OCI-LY1 (cell line): ENCODE measurements at regions not wholly inside any gene's neighbourhood (a gene's known extent, or its start where the extent isn't known, plus 50 kb on each side); places are given as distances from the start of the nearest gene placed in this dataset.

Experiments
- H2AFZ ChIP-seq: fragments of 200-600 bp; sonication (generic), shearing (Covaris generic); 2 replicates; pipeline ENCODE4 v1.6.0; 2014; ENCODE audit warnings: antibody characterized with exemption, mild to moderate bottlenecking, low read length
- H3F3A ChIP-seq: fragments of 200-600 bp; sonication (generic), shearing (Covaris generic); 2 replicates; pipeline ENCODE4 v1.6.0; 2014; ENCODE audit warnings: mild to moderate bottlenecking, antibody characterized with exemption, low read length, moderate library complexity; ENCODE audit not compliant: insufficient read depth
- H3K27ac ChIP-seq: fragments of 200-600 bp; sonication (generic); 2 replicates; pipeline ENCODE4 v1.5.1; 2014; ENCODE audit warnings: low read length, mixed run types, mild to moderate bottlenecking, low read depth; ENCODE audit not compliant: poor library complexity, severe bottlenecking
- H3K27me3 ChIP-seq: fragments of 200-600 bp; sonication (generic); 2 replicates; pipeline ENCODE4 v1.6.0; 2014; ENCODE audit warnings: antibody characterized with exemption, mild to moderate bottlenecking, low read length, moderate library complexity; ENCODE audit not compliant: insufficient read depth
- H3K36me3 ChIP-seq: fragments of 200-600 bp; sonication (generic); 2 replicates; pipeline ENCODE4 v1.6.1; 2014; ENCODE audit warnings: mild to moderate bottlenecking, antibody characterized with exemption, low read length, moderate library complexity, mixed read lengths; ENCODE audit not compliant: insufficient read depth
- H3K4me1 ChIP-seq: fragments of 200-600 bp; sonication (generic); 2 replicates; pipeline ENCODE4 v1.5.1; 2014; ENCODE audit warnings: mild to moderate bottlenecking, low read length, moderate library complexity; ENCODE audit not compliant: insufficient read depth, severe bottlenecking
- H3K4me2 ChIP-seq: fragments of 200-600 bp; sonication (generic), shearing (Covaris generic); 2 replicates; pipeline ENCODE4 v1.6.1; 2014; ENCODE audit warnings: low read length
- H3K4me3 ChIP-seq: fragments of 200-600 bp; sonication (generic); 2 replicates; pipeline ENCODE4 v1.5.1; 2014; ENCODE audit warnings: low read length, low read depth, mild to moderate bottlenecking, mixed read lengths; ENCODE audit not compliant: poor library complexity, severe bottlenecking
- H3K79me2 ChIP-seq: fragments of 200-600 bp; shearing (Covaris generic); 2 replicates; pipeline ENCODE4 v1.6.1; 2016; ENCODE audit warnings: mixed run types, low read length, mixed read lengths; ENCODE audit not compliant: insufficient read depth
- H3K9ac ChIP-seq: fragments of 200-600 bp; sonication (generic), shearing (Covaris generic); 2 replicates; pipeline ENCODE4 v1.6.1; 2014; ENCODE audit warnings: mild to moderate bottlenecking, low read length, mixed read lengths
- H3K9me2 ChIP-seq: fragments of 200-600 bp; sonication (generic), shearing (Covaris generic); 2 replicates; pipeline ENCODE4 v1.6.1; 2014; ENCODE audit warnings: low read depth, mild to moderate bottlenecking, low read length, mixed read lengths
- H3K9me3 ChIP-seq: fragments of 200-600 bp; shearing (Covaris generic); 2 replicates; pipeline ENCODE4 v1.6.1; 2014; ENCODE audit warnings: low read length, mixed read lengths
- H4K20me1 ChIP-seq: fragments of 200-600 bp; sonication (generic), shearing (Covaris generic); 2 replicates; pipeline ENCODE4 v1.6.0; 2016; ENCODE audit warnings: mild to moderate bottlenecking, low read length; ENCODE audit not compliant: insufficient read depth
- EZH2 ChIP-seq: fragments of 200-600 bp; sonication (generic), shearing (Covaris generic); IDR thresholded peaks from 2 replicates; pipeline ENCODE4 v1.8.0; 2017; ENCODE audit warnings: borderline replicate concordance, mixed run types, mild to moderate bottlenecking, antibody characterized with exemption, low read length, moderate library complexity, mixed read lengths
- TF ChIP-seq, protein P1 (sequence below): fragments of 200-600 bp; sonication (generic), shearing (Covaris generic); IDR thresholded peaks from 2 replicates; pipeline ENCODE4 v1.5.1; 2017; ENCODE audit warnings: mild to moderate bottlenecking, antibody characterized with exemption, low read length, moderate library complexity, mixed read lengths

- no peaks in the 10 kb centered on the region for H3K36me3 ChIP-seq
- H2AFZ ChIP-seq: no peak overlapping the region
- H4K20me1 ChIP-seq: no peaks in the 10 kb centered on the region
- no peaks in the 10 kb centered on the region for H3F3A ChIP-seq
- H3K9me2 ChIP-seq: no peaks in the 10 kb centered on the region
- no peak overlapping the region for H3K4me3 ChIP-seq
- H3K4me2 ChIP-seq: no peak overlapping the region
- H3K9ac ChIP-seq: no peak overlapping the region
- no peaks in the 10 kb centered on the region for H3K79me2 ChIP-seq
- H3K27ac ChIP-seq: no peak overlapping the region
- TF ChIP-seq, protein P1, sequence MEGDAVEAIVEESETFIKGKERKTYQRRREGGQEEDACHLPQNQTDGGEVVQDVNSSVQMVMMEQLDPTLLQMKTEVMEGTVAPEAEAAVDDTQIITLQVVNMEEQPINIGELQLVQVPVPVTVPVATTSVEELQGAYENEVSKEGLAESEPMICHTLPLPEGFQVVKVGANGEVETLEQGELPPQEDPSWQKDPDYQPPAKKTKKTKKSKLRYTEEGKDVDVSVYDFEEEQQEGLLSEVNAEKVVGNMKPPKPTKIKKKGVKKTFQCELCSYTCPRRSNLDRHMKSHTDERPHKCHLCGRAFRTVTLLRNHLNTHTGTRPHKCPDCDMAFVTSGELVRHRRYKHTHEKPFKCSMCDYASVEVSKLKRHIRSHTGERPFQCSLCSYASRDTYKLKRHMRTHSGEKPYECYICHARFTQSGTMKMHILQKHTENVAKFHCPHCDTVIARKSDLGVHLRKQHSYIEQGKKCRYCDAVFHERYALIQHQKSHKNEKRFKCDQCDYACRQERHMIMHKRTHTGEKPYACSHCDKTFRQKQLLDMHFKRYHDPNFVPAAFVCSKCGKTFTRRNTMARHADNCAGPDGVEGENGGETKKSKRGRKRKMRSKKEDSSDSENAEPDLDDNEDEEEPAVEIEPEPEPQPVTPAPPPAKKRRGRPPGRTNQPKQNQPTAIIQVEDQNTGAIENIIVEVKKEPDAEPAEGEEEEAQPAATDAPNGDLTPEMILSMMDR: peak; percentile 39; the same call in 1 of the 2 replicates
- TF ChIP-seq EZH2: no peak
- no peaks in the 10 kb centered on the region for H3K9me3 ChIP-seq
- H3K27me3 ChIP-seq: no peaks in the 10 kb centered on the region
- H3K4me1 ChIP-seq: no peaks in the 10 kb centered on the region
Observed at GRCh38 chr22:47408409-47408808, 646.0 kb downstream of the TBC1D22A start.

GRCh38 chr22:47407461-47408025 is 645.1 kb downstream of the TBC1D22A start:
- H3K27me3 ChIP-seq: no peaks in the 10 kb centered on the region
- no peak overlapping the region for H2AFZ ChIP-seq
- no peak overlapping the region for H3K4me2 ChIP-seq
- H3K79me2 ChIP-seq: no peaks in the 10 kb centered on the region
- H3K4me3 ChIP-seq: no peak overlapping the region
- no peaks in the 10 kb centered on the region for H3K9me2 ChIP-seq
- no peaks in the 10 kb centered on the region for H4K20me1 ChIP-seq
- no peak overlapping the region for H3K9ac ChIP-seq
- H3F3A ChIP-seq: no peaks in the 10 kb centered on the region
- H3K36me3 ChIP-seq: no peaks in the 10 kb centered on the region
- no peak for TF ChIP-seq EZH2
- TF ChIP-seq, protein P1: no peak
- no peaks in the 10 kb centered on the region for H3K9me3 ChIP-seq
- H3K4me1 ChIP-seq: no peaks in the 10 kb centered on the region
- H3K27ac ChIP-seq: no peak overlapping the region

DNA sequence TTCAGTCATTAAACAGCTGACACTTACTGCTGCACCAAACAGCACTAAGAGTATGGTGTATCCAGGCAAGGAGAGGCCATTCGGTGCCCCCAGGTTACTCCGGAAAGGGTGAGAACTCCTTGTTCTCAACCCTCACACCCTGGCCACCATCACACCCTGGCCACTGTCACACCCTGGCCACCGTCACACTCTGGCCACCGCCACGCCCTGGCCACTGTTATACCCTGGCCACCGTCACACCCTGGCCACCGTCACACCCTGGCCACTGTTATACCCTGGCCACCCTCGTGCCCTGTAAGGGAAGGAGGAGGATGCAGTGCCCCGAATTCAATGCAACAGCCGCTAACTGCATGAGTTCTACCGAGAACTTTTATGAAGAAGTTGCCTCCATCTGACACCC is 644.4 kb downstream of the TBC1D22A start:
- Histone ChIP-seq H3K36me3 (no peaks in the 10 kb centered on the region), H3K27me3 (no peaks in the 10 kb centered on the region)

More for the DNA sequence above, 644.4 kb downstream of the TBC1D22A start:
- Histone ChIP-seq H3K9ac (no peak overlapping the region), H3K4me3 (no peak overlapping the region), H3K79me2 (no peaks in the 10 kb centered on the region), H3K9me3 (no peaks in the 10 kb centered on the region), H3K4me2 (no peak overlapping the region), H3K9me2 (no peaks in the 10 kb centered on the region), H4K20me1 (no peaks in the 10 kb centered on the region), H3K27ac (no peak overlapping the region), H3F3A (no peaks in the 10 kb centered on the region), H2AFZ (no peak overlapping the region), H3K4me1 (no peaks in the 10 kb centered on the region)
- TF ChIP-seq, protein P1: no peak
- TF ChIP-seq EZH2: no peak
